ENCODE measurements at regions not wholly inside any gene's neighbourhood (a gene's known extent, or its start where the extent isn't known, plus 50 kb on each side); places are given as distances from the start of the nearest gene placed in this dataset.

DNA sequence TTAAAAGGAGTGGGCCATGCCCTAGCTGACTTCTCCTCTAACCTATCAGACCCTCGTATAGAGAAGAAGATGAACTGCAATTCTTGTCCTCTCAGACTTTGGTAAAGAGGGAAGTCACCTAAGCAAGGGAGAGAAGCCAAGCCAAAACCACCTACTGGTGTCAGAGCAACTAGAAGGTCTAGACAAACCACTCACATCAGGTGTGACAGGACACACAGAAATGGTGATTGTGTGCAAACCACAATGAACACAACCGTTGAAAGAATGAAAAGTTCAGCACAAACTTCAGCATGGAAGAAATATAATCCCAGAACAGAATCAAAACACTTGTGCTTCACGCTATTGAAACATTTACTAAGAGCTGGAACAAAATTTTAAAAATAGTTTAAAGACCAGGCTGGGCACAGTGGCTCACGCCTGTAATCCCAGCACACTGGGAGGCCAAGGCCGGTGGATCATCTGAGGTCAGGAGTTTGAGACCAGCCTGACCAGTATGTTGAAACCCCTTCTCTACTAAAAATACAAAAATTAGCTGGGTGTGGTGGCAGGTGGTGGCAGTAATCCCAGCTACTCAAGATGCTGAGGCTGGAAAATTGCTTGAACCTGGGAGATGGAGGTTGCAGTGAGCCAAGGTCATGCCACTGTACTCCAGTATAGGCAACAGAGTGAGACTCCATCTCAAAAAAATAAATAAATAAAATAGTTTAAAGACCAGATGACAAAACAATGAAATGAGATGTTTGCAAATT, 56.2 kb upstream of the NTF3 start:
- TF ChIP-seq, protein P1, sequence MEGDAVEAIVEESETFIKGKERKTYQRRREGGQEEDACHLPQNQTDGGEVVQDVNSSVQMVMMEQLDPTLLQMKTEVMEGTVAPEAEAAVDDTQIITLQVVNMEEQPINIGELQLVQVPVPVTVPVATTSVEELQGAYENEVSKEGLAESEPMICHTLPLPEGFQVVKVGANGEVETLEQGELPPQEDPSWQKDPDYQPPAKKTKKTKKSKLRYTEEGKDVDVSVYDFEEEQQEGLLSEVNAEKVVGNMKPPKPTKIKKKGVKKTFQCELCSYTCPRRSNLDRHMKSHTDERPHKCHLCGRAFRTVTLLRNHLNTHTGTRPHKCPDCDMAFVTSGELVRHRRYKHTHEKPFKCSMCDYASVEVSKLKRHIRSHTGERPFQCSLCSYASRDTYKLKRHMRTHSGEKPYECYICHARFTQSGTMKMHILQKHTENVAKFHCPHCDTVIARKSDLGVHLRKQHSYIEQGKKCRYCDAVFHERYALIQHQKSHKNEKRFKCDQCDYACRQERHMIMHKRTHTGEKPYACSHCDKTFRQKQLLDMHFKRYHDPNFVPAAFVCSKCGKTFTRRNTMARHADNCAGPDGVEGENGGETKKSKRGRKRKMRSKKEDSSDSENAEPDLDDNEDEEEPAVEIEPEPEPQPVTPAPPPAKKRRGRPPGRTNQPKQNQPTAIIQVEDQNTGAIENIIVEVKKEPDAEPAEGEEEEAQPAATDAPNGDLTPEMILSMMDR (IDR thresholded peaks at IDR 0.05): no peak
- TF ChIP-seq POLR2A (IDR thresholded peaks at IDR 0.05) (no peak), POLR2AphosphoS5 (IDR thresholded peaks at IDR 0.05; ENCODE audit: insufficient read depth in 1 of 2, low read depth in 1 of 2) (no peak)
